ENCODE measurements at regions not wholly inside any gene's neighbourhood (a gene's known extent, or its start where the extent isn't known, plus 50 kb on each side); places are given as distances from the start of the nearest gene placed in this dataset.

DNA sequence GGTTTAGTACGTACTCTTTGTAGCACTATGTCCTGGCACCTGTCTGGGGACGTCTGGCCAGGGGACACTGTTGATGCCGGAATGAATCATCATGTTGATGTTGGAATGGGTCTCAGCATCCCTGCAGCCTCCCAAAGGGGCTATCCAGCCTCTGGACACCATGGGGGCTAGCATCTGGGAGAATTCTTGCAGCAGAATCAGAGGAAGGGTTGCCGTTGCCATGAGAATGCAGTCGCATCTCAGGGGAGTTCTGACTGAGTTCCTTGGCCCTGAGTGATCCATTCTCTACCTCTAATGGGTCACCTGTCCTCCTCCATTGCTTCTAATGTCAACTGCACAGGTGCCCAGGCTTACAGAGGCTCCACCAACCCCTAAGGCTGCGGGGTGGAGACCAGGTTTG, 129.1 kb downstream of the UQCRFS1 start:
- TF ChIP-seq POLR2A (IDR thresholded peaks at IDR 0.05) = no peak
- TF ChIP-seq, protein P1, sequence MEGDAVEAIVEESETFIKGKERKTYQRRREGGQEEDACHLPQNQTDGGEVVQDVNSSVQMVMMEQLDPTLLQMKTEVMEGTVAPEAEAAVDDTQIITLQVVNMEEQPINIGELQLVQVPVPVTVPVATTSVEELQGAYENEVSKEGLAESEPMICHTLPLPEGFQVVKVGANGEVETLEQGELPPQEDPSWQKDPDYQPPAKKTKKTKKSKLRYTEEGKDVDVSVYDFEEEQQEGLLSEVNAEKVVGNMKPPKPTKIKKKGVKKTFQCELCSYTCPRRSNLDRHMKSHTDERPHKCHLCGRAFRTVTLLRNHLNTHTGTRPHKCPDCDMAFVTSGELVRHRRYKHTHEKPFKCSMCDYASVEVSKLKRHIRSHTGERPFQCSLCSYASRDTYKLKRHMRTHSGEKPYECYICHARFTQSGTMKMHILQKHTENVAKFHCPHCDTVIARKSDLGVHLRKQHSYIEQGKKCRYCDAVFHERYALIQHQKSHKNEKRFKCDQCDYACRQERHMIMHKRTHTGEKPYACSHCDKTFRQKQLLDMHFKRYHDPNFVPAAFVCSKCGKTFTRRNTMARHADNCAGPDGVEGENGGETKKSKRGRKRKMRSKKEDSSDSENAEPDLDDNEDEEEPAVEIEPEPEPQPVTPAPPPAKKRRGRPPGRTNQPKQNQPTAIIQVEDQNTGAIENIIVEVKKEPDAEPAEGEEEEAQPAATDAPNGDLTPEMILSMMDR (IDR thresholded peaks at IDR 0.05) = no peak

Data from sigmoid colon (tissue), 3 donors.